ENCODE measurements at regions not wholly inside any gene's neighbourhood (a gene's known extent, or its start where the extent isn't known, plus 50 kb on each side); places are given as distances from the start of the nearest gene placed in this dataset.

GRCh38 chr10:44028384-44029137 lies 356.3 kb downstream of the CXCL12 start:
- no peak overlapping the region for H3K27ac ChIP-seq (ENCODE audit: insufficient read depth, low read length, poor library complexity, severe bottlenecking)
- no peaks in the 10 kb centered on the region for H3K27me3 ChIP-seq (replicated peaks; ENCODE audit: control insufficient read depth, insufficient read depth, low read length, poor library complexity, severe bottlenecking)
- H3K9me3 ChIP-seq (ENCODE audit: control insufficient read depth, low read length) = no peaks in the 10 kb centered on the region
- H3K4me3 ChIP-seq (ENCODE audit: insufficient read depth, low read depth, low read length, poor library complexity, severe bottlenecking) = no peak overlapping the region
- no peaks in the 10 kb centered on the region for H3K4me1 ChIP-seq (ENCODE audit: control insufficient read depth, insufficient read depth, low read length, poor library complexity, severe bottlenecking)
- H3K36me3 ChIP-seq (ENCODE audit: control insufficient read depth, insufficient read depth, low read length) = no peaks in the 10 kb centered on the region
- DNase-seq = no peak

DNA sequence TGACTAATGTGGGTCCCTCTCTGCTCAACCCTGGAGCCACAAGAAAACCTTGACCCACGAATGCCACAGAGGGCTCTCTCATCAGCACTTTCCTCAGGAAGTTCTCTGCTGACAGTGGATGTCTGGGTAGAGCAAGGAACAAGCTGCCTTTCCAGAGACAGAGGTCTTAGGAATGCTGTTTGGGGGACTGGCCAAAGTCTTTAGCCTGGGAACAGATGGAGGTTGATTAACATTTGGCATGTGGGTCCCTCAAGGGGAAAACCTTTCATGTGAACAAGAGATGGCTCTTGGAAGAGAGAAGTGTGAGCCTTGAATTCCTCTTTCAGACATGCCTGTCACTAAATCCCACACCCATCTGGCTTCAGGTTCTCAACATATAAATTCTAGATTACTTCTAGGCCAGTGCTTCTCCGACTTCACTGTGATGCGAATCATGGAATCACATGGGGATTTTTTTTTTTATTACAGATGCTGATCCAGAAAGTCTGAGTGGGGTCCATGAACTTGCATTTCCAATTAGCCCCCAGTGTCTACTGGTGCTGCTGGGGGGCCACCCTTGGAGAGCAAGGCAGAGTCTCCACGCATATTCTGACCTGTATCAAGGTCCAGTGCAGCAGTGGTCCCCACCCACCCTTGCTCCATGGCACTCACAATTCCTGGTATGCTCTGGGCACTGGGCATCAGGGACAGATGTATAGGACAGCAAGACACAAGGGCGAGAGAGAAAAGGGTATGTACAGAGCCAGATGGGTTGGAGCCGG lies 360.4 kb downstream of the CXCL12 start:
- no peak overlapping the region for H3K27ac ChIP-seq (ENCODE audit: insufficient read depth, low read length, poor library complexity, severe bottlenecking)
- DNase-seq = no peak
- H3K4me3 ChIP-seq (ENCODE audit: insufficient read depth, low read depth, low read length, poor library complexity, severe bottlenecking) = no peak overlapping the region
- H3K9me3 ChIP-seq (ENCODE audit: control insufficient read depth, low read length) = no peaks in the 10 kb centered on the region
- H3K27me3 ChIP-seq (replicated peaks; ENCODE audit: control insufficient read depth, insufficient read depth, low read length, poor library complexity, severe bottlenecking) = peaks cover 3% of the 10 kb centered on the region
- H3K36me3 ChIP-seq (ENCODE audit: control insufficient read depth, insufficient read depth, low read length) = no peaks in the 10 kb centered on the region
- no peaks in the 10 kb centered on the region for H3K4me1 ChIP-seq (ENCODE audit: control insufficient read depth, insufficient read depth, low read length, poor library complexity, severe bottlenecking)

DNA sequence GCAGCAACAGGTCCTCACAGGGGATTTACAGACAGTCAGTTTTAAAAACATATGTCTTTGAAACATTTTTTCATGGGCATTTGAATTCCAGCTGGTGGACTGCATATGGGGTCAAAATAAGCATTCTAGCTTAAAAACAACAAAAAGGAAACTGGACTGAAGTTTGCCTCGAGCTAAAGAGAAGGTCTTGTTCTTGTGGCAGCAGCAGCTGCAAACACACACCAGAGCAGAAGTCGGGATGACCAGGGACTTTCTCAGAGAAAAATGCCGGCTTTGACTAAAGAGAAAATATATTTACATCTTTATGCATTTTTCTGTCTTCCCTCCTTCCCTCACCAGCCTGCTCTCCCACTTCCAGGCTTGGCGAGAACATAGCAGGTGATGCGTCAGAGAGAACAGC lies 361.4 kb downstream of the CXCL12 start:
- Histone ChIP-seq H3K4me3 (ENCODE audit: insufficient read depth, low read depth, low read length, poor library complexity, severe bottlenecking) (no peak overlapping the region), H3K36me3 (ENCODE audit: control insufficient read depth, insufficient read depth, low read length) (no peaks in the 10 kb centered on the region), H3K27me3 (replicated peaks; ENCODE audit: control insufficient read depth, insufficient read depth, low read length, poor library complexity, severe bottlenecking) (peaks cover 3% of the 10 kb centered on the region), H3K9me3 (ENCODE audit: control insufficient read depth, low read length) (no peaks in the 10 kb centered on the region), H3K4me1 (ENCODE audit: control insufficient read depth, insufficient read depth, low read length, poor library complexity, severe bottlenecking) (no peaks in the 10 kb centered on the region), H3K27ac (ENCODE audit: insufficient read depth, low read length, poor library complexity, severe bottlenecking) (no peak overlapping the region)
- DNase-seq = no peak

DNA sequence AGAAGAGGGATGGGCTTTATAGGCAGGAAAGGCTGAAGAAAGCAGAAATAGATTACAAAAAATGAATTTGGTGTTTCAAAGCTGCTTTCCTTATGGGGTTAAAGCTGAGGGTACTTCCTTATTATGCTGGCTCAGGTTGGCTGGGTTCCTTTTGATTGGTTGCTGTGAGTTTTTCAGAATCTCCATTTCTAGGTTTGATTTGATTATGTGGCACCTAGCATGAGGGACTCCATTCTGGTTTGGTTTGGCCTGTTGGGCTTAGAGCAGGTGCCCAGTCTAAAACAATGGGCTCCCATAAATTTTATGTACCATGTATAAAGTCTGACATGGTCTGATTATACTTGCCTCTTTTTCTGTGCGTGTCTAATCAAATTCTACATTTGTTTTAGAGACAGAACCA lies 362.7 kb downstream of the CXCL12 start:
- Histone ChIP-seq H3K36me3 (ENCODE audit: control insufficient read depth, insufficient read depth, low read length) (no peaks in the 10 kb centered on the region), H3K27ac (ENCODE audit: insufficient read depth, low read length, poor library complexity, severe bottlenecking) (no peak overlapping the region), H3K9me3 (ENCODE audit: control insufficient read depth, low read length) (no peaks in the 10 kb centered on the region), H3K4me1 (ENCODE audit: control insufficient read depth, insufficient read depth, low read length, poor library complexity, severe bottlenecking) (no peaks in the 10 kb centered on the region), H3K4me3 (ENCODE audit: insufficient read depth, low read depth, low read length, poor library complexity, severe bottlenecking) (no peak overlapping the region), H3K27me3 (replicated peaks; ENCODE audit: control insufficient read depth, insufficient read depth, low read length, poor library complexity, severe bottlenecking) (peaks cover 3% of the 10 kb centered on the region)
- DNase-seq = no peak

DNA sequence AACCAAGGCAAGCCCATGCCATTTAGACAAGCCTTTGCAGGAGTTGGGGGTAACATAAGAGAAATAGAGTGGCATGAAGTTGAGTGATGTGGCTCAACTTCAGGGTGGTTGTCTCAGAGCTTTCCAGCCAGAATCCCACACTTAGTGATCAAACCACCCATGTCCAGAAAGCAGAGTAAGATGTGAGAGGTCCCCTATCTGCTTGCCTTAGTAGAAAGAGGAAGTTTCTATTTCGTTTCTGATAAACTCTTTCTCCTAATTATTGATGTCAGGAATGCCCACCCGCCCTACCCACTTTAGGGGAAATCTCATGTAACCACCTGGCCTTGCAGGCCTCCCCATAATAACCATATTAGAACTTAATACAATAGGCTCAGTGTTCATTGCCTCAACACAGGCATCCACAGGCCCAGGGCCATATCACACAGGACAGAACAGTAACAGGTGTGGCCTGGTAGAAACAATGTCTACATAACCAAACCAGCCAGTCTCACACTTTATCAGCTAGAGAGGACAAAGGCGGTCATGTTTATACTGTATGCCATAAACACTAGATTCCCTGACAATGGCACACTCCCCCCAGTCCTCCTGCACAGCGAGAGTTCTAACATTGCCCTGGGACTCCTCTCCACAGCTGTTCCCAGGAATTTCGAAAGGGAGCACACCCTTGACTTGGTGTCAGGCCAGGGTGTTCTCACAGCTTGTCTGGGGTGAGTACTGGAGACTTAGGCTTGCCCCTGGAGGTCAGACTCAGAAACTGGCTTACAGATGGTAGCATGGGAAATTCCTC lies 364.4 kb downstream of the CXCL12 start:
- Histone ChIP-seq H3K4me1 (ENCODE audit: control insufficient read depth, insufficient read depth, low read length, poor library complexity, severe bottlenecking) (no peaks in the 10 kb centered on the region), H3K4me3 (ENCODE audit: insufficient read depth, low read depth, low read length, poor library complexity, severe bottlenecking) (no peak overlapping the region), H3K27me3 (replicated peaks; ENCODE audit: control insufficient read depth, insufficient read depth, low read length, poor library complexity, severe bottlenecking) (peaks cover 3% of the 10 kb centered on the region), H3K9me3 (ENCODE audit: control insufficient read depth, low read length) (no peaks in the 10 kb centered on the region), H3K27ac (ENCODE audit: insufficient read depth, low read length, poor library complexity, severe bottlenecking) (no peak overlapping the region), H3K36me3 (ENCODE audit: control insufficient read depth, insufficient read depth, low read length) (no peaks in the 10 kb centered on the region)
- DNase-seq = no peak

- Histone ChIP-seq H3K4me3 (ENCODE audit: insufficient read depth, low read depth, low read length, poor library complexity, severe bottlenecking) (no peak overlapping the region), H3K4me1 (ENCODE audit: control insufficient read depth, insufficient read depth, low read length, poor library complexity, severe bottlenecking) (no peaks in the 10 kb centered on the region), H3K36me3 (ENCODE audit: control insufficient read depth, insufficient read depth, low read length) (no peaks in the 10 kb centered on the region), H3K27me3 (replicated peaks; ENCODE audit: control insufficient read depth, insufficient read depth, low read length, poor library complexity, severe bottlenecking) (peaks cover 3% of the 10 kb centered on the region), H3K27ac (ENCODE audit: insufficient read depth, low read length, poor library complexity, severe bottlenecking) (no peak overlapping the region), H3K9me3 (ENCODE audit: control insufficient read depth, low read length) (no peaks in the 10 kb centered on the region)
- no peak for DNase-seq
Measured at GRCh38 chr10:44017483-44018145, 367.3 kb downstream of the CXCL12 start.

GRCh38 chr10:44016589-44017482 lies 368.1 kb downstream of the CXCL12 start:
- no peaks in the 10 kb centered on the region for H3K36me3 ChIP-seq (ENCODE audit: control insufficient read depth, insufficient read depth, low read length)
- H3K27ac ChIP-seq (ENCODE audit: insufficient read depth, low read length, poor library complexity, severe bottlenecking) = no peak overlapping the region
- no peak for DNase-seq
- H3K4me1 ChIP-seq (ENCODE audit: control insufficient read depth, insufficient read depth, low read length, poor library complexity, severe bottlenecking) = no peaks in the 10 kb centered on the region
- no peak overlapping the region for H3K4me3 ChIP-seq (ENCODE audit: insufficient read depth, low read depth, low read length, poor library complexity, severe bottlenecking)
- H3K27me3 ChIP-seq (replicated peaks; ENCODE audit: control insufficient read depth, insufficient read depth, low read length, poor library complexity, severe bottlenecking) = no peaks in the 10 kb centered on the region
- no peaks in the 10 kb centered on the region for H3K9me3 ChIP-seq (ENCODE audit: control insufficient read depth, low read length)

DNA sequence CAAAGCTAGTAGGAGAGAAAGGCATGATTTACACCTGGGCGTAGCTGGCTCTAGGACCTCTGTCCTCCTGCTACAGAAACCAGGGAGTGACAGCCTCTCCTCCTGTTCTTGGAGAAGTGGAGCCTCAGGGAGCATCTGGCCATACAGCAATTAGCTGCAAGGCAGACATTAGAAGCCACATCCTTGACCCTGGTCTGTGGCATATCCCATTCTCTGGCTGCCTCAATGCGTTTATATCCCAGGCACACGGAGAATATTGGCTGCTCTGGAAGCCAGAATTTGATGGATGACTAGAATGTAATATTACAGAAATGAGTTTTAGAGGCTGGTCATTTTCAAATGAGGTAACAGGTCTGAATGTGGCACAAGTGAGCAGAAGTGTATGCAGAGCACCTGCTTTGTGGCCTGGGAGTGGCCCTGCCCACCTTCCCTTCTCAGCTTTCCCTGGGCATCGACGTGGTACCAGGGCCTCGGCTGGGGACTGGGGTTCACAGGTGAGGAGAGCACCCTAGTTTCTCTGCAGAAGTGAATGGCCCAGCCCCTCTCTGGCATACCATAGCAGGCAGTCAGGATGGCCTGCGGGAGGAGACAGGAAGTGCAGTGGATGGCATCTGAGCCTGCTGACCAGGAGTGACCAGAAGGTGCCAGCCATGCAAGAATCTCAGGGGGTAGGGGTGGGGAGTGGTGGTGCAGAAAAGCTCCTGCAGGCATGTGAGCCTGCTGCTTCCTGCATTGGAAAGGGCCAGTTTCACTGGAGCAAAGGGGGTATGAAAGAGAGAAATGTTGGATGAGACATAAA lies 367.2 kb upstream of the ZNF32 start:
- Histone ChIP-seq H3K4me1 (ENCODE audit: control insufficient read depth, insufficient read depth, low read length, poor library complexity, severe bottlenecking) (no peaks in the 10 kb centered on the region), H3K4me3 (ENCODE audit: insufficient read depth, low read depth, low read length, poor library complexity, severe bottlenecking) (no peak overlapping the region), H3K27me3 (replicated peaks; ENCODE audit: control insufficient read depth, insufficient read depth, low read length, poor library complexity, severe bottlenecking) (no peaks in the 10 kb centered on the region), H3K36me3 (ENCODE audit: control insufficient read depth, insufficient read depth, low read length) (no peaks in the 10 kb centered on the region), H3K27ac (ENCODE audit: insufficient read depth, low read length, poor library complexity, severe bottlenecking) (no peak overlapping the region), H3K9me3 (ENCODE audit: control insufficient read depth, low read length) (no peaks in the 10 kb centered on the region)
- DNase-seq = no peak
